HUDEP-2 (cell line): ENCODE measurements at regions not wholly inside any gene's neighbourhood (a gene's known extent, or its start where the extent isn't known, plus 50 kb on each side); places are given as distances from the start of the nearest gene placed in this dataset.
A peak's percentile ranks its signal among the peaks of the same experiment; 100 is the strongest.
"Not testable (repeated sequence)": the region's sequence is repeated elsewhere in the genome, so short reads cannot be mapped to it uniquely, and the experiment has no call there.

Experiments used
- DNase-seq, 76 experiments: peaks; one replicate each; lab custom pipeline; 2025; ENCODE audit not compliant: unreplicated experiment in 76 of 76; lab: John Stamatoyannopoulos, UW

DNA sequence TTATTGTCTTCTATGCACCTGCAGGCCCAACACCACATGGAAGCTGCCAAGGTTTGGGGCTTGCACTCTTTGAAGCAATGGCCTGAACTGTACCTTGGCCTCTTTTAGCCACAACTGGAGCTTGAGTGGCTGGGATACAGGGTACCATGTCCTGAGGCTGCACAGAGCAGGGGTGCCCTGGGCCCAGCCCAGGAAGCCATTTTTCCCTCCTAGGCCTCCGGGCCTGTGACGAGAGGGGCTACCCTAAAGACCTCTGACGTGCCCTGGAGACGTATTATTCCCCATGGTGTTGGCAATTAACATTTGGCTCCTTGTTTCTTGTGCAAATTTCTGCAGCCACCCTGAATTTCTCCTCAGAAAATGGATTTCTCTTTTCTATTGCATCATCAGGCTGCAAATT lies 519.9 kb upstream of the MAGEB18 start:
- no peak for DNase-seq

DNA sequence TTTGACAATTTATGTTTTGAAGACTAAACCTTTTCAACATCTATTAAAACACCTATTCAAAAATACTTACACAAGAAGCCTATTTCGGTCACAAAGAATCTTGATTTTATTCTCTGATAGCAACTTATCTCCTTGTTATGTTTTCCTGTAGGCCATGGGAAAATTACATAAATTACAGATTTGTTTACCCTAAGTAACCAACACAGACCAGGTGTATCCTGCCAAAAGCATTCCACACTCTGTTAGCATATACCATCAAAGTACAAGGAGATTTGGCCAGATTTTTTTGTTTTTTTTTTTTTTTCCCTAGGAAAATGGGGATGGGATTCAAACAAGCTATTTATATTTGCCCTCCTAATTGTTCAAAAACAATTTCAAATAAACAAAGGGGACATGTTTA lies 497.9 kb upstream of the MAGEB18 start:
- DNase-seq, result no peak

DNA sequence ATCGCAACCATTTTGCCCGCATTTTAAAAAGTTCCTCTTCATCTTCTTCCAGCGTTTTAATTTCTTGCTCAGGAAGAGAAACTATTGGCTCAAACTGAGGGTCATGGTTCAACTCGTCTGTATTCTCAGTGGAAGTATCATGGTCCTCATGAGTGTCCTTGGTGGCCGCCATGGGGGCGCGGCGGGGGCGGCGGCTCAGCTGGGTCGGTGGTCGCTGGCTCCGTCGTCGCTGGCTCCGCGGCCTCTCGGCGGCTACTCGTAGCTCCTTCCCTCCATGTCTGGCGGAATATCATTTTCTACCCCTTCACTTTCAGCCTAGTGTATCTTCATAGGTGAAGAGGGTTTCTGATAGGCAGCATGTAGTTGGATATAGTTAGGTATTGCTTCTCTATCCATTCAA lies 492.0 kb upstream of the MAGEB18 start:
- DNase-seq, result no peak

DNA sequence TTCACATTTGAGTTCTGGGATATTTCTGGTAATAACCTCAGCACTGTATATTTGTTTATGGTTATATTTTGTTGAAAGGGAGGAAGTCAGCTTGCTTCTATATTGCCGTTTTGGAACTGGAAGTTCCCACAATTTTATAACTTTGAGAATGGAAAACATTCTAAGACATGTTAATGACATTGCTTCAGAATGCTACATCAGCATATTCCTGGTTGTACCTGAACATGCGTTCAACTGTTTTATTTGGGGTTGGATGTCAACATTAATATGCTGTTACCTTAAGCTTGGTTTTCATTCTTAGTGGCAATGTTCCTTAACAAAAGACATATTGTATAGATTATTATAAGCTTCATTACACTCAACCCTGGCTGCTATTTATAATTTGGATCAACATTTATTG lies 489.4 kb upstream of the MAGEB18 start:
- DNase-seq, result no peak

DNA sequence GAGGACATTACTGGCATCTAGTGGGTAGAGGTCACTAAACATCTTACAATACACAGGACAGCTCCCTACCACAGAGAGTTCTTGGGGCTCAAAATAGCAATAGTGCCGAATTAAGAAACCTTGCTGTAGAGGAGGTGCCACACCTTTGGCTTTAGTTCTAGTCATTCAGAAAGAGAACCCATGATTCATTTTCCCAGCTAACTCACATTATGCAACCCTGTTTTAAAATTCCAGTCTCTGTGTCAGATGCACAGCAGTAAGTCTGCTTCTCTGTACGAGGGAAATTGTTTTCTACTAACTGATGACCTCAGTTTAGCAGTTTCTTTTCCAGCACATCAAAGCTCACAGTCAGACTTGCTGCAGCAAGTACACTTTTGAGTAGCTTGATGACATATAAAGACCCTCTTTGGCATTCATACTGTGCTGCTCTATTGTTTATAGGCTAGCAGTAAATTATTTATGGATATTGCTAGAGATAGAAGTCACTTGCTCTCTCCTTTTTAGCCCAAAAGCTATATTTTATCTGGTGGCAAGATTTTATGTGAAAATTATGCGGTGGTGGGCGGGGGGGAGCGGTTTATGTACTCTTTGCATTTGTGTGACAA lies 487.8 kb upstream of the MAGEB18 start:
- DNase-seq, result no peak

DNA sequence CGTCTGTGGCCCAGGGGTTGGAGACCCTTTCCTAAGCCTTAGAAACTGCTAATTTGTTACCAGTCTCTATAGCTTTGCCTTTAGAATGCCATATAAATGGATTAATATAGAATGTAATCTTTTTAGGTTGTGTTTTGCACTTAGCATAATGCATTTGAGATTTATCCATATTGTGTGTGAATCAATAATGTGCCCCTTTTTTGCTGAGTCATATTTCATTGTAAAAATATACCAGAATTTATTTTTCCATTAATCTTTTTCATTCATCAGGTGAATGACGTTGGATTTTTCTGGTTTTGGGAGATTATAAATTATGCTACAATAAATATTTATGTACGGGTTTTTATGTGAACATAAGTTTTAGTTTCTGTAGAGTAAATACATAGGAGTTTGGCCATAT lies 478.8 kb upstream of the MAGEB18 start:
- no peak for DNase-seq

DNA sequence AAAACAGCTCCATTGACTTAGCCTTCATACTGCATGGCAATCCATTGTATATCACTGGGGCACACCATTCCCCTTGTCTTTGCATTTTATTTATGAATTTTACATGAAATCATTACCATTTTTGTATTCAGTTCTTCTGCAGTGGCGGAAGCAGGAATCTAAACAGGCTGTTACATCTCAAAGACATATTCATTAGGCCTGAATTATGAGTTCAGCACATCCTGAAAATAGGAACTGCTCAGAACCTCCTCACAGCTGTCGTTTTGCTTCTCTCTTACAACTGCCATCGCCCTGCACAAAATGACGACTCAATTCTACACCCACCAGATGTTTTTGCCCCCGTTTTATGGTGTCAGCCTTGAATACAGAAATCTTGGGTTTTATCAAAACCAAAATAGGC lies 474.4 kb upstream of the MAGEB18 start:
- no peak for DNase-seq

DNA sequence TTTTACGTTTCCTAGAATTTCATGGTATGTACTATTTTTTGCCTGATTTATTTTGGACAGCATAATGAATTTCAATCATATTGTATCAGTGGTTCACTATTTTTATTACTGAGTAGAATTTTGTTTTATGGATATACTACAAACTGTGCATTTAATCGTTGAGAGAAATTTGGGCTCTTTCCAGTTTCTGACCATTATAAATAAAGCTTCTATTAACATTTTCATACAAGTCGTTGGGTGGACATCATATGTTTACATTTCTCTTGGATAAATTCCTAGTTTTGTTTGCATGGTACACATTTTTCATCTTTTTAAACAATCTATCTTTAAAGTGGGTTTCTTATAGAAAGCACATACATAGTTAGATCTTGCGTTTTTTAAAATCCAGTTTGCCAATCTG lies 472.7 kb upstream of the MAGEB18 start:
- no peak for DNase-seq

DNA sequence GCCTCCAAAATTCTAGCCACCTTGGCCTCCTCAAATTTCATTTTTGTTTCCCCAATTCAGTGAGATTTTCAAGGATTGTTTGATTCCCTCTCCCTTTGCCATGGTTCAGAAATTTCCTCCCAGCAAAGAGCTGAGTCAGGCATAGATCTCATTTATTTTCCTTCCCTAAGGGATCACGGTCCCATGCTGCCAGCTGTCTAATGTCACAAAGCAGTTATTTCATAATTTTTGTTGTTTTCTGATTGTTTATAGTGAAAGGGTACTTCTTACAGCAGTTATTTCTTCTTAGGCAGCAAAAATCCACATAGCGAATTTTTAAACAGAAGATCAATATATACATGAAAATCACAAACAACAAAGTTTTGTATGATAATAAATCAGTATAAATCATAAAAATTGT lies 470.5 kb upstream of the MAGEB18 start:
- DNase-seq, result no peak

DNA sequence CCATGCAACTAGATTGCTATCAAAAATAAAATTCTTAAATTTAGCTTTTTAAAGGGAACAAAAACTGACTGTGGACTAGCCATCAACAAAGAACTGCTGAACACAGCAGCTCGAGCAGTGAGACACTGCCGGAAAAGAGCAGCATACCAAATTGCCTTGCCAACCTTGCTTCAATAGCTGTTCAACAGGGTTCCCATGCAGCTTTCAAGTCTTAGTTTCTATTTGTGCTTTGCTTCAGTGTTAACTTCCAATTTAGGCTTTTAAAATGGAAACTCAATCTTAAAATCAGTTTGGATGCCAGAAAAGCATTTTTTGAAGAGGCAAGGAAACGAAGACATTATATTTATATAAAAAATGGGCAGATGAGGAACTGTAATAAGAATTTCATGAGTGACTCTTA lies 463.4 kb upstream of the MAGEB18 start:
- no peak for DNase-seq

DNA sequence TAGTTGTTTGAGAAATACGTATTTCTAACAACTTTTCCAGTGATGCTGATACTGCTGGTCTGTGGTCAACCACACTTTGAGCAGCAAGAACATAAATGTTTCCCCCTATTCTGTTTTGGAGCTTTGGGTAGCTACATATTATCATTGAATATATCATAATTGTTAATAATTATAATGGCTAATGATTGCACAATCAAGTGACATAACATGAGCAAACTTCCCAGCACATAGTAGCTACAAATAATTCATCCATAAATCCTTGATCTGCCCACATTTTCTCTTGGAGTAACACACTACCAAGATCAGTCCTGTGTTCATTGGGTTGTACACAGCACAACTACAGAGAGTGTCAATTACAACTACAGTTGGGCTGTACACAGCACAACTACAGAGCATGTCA lies 436.3 kb upstream of the MAGEB18 start:
- no peak for DNase-seq

DNA sequence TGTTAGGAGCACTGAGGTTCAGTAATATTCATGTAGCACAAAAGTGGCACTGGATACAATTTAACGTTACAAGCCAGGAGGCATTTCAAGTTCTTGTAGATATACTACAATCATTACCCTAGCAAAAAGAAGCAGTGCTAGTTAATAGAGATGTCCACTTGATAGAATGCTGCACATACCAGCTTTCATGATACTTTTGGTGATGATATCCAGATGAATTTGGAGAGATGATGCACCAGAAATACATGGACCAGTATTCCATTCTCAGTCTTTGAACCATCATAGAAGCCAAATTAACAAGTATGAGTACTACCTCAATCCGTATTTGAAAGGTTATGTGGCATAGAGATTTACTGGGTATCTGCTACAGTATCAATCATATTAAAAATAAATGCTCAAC lies 421.0 kb upstream of the MAGEB18 start:
- no peak for DNase-seq

DNA sequence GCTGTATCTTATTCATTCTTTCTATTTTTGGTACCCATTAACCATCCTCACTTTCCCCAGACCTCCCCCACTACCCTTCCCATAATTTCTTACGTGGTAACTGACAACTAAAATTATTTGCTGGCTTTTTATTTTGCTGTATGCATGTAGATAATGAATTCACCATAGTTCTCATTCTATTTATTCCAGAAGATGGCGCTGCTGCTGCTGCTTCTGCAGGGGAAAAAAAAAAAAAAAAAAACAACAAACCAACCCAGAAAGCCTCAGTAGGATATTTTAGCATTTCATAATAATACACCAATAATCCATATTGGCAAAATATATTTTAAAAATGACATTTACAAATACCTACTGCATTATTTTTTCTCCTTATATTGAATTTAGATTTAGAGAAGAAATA lies 416.6 kb upstream of the MAGEB18 start:
- DNase-seq, result peak in 4 of 76 experiments; percentile 0 to 7 (median 0)

DNA sequence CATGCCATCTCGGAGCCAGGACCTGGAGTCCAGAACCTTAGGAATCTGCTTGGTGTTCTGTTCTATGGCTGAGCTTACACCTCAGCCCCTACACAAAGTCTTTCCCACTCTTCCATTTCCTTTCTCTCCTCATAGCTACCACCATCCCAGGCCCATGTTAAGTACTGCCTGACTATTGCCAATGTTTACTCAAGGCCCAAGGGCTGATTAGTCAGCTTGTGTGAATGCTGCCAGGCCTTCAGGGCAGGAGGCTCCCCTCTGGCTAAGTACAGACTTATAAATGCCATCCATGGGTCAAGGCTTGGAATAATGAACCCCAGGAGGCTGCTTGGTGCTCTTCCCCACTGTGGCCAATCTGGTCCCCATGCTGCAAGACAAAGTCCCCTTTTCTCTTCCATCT lies 411.6 kb upstream of the MAGEB18 start:
- DNase-seq, result no peak

DNA sequence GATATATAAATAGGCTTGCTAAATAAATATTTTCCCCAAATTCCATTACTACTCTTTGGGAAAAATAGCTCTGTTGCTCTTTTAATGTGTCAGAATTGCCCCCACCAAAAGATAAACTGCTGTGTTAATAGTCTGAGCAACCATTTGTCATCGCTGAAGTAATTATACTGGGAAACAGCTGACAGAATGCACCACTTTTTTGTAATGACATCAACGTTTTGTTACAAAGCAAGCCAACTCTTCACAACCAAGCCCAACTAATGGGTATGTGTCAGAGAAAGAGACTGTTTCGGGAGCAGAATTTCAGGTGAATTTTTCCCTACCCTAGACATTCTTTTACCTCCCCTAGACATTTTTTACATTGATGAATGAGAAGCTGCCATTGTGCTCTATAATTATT lies 405.0 kb upstream of the MAGEB18 start:
- no peak for DNase-seq

DNA sequence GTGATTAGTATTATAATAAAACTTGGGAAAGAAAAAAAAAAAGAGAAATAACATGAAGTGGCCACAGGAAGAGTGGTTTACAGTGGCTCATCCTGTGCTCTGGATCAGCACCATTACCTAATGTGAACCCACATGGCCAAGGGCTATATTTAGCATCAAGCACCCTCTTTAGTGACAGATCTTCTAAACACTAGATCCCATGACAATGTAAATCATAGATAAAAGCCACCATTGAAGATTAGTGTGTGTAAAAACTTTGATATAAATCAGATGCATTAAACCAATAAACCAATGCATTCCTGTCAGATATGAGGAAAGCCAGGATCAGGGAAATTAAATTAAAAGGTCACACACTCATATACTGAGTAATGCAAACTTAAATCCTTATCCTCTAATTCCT lies 400.6 kb upstream of the MAGEB18 start:
- no peak for DNase-seq

DNA sequence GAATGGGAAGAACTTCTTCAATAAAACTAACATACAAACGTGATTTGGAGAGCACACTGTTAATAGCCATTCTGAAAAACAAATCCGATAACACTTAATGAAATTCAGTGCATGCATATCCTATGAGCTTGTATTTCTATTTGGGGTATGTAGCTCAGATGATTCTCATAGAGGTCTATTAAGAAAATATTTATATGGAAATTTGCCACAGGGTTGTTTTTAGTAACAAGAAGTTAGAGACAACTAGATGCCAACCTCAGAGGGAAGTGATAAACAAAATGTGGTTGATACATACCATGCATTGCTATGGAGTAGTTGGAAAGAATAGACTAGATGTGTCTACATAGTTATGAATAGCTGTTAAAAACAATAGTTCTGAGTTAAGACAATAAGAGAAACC lies 395.8 kb upstream of the MAGEB18 start:
- DNase-seq, result no peak

DNA sequence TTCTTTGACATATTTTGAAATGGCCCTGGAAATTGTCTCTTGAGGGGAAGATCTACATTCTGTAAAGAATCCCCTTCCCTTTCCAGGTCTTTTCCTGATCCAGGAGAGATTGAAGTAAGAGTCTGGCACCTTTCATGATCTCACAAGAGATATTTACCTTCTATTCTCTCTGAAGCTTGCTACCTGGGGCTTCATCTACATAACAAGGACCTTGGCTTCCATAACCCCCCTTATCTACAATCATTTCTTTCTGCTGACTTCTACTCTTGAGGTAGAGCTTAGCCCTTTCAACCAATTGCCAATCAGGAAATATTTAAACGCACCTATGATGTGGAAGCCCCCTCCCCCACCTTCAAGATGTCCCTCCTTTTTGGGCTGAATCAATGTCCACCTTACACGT lies 383.7 kb upstream of the MAGEB18 start:
- no peak for DNase-seq

DNA sequence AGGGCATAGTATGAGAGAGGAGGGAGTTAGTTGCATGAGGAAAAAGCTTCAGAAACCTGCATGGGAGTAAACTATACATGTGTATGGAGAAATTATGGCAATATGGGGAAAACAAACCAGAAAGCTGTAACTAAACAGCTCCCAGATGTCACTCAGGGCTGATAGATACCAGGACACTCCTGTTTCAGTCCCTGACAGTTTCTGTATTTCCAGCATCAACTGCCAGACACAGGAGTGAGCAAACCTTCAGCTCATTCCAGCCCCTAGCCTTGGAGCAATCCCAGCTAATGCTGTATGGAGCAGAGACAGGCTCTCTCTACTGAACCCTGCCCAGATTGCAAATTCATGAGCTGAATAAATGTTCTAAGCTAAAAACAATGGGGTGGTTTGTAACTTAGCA lies 382.9 kb upstream of the MAGEB18 start:
- no peak for DNase-seq

DNA sequence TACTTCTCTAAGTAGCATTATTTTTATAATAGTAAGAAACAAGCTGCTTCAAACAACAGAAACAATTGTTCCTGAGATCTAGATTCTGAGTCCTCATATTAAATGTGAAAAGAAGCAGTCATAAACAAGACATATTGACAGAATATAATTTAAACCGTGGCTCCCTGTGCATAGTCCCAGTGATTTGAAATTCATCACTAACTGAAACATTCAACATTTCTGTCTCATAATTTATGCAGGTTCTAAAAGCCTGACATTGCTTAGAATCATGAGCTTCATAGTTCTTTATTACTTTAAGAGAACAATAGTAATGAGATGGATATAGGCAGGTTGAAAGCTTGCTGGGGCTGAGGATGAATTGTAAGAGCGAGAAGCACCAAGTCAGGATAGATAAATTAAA lies 375.5 kb upstream of the MAGEB18 start:
- no peak for DNase-seq

DNA sequence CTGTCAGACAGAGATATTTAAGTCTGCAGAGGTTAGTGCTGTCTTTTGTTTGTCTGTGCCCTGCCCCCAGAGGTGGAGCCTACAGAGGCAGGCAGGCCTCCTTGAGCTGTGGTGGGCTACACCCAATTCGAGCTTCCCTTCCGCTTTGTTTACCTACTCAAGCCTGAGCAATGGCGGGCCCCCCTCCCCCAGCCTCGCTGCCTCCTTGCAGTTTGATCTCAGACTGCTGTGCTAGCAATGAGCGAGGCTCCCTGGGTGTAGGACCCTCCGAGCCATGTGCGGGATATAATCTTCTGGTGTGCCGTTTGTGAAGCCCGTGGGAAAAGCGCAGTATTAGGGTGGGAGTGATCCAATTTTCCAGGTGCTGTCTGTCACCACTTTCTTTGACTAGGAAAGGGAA lies 366.3 kb upstream of the MAGEB18 start:
- not testable (repeated sequence) for DNase-seq

DNA sequence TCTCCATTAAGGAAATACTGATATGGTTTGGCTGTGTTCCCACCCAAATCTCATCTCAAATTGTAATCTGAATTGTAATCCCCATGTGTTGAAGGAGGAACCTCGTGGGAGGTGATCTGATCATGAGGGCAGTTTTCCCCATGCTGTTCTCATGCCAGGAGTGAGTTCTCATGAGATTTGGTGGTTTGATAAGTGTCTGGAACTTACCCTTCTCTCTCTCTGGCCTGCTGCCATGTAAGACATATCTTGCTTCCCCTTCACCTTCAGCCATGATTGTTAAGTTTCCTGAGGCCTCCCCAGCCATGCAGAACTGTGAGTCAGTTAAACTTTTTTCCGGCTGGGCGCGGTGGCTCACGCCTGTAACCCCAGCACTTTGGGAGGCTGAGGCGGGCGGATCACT lies 340.3 kb upstream of the MAGEB18 start:
- DNase-seq, result peak in 4 of 76 experiments; percentile 0 to 2 (median 0)

DNA sequence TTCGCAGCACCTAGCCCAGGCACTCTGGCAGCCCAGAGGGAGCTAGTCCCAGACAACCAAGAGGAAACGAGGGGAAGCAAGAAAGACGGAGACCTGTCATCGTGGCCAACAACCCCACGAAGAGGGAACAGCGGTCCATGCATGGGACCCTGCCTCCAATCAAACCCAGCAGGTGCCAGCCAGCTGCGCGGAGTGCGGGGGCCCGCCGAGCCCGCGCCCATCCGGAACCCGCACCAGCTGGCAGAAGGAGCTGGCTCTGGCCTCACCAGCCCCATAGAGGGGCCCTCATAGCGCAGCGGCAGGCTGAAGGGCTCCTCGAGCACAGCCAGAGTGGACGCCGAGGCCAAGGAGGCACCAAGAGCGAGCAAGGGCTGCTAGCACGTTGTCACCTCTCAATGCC lies 332.4 kb upstream of the MAGEB18 start:
- no peak for DNase-seq
